ENCODE measurements at regions not wholly inside any gene's neighbourhood (a gene's known extent, or its start where the extent isn't known, plus 50 kb on each side); places are given as distances from the start of the nearest gene placed in this dataset.

GRCh38 chr15:36282821-36283220 lies 296.6 kb upstream of the CDIN1 start:
- H3K27me3 ChIP-seq (ENCODE audit: control insufficient read depth, low read length) = no peaks in the 10 kb centered on the region
- H3K36me3 ChIP-seq (ENCODE audit: control insufficient read depth, low read length) = no peaks in the 10 kb centered on the region
- no peaks in the 10 kb centered on the region for H3K9me2 ChIP-seq (replicated peaks; ENCODE audit: control insufficient read depth, low read length)
- no peak overlapping the region for H3K27ac ChIP-seq (ENCODE audit: low read depth, low read length)
- no peaks in the 10 kb centered on the region for H4K20me1 ChIP-seq (ENCODE audit: control insufficient read depth, insufficient read depth, low read depth, low read length)
- no peaks in the 10 kb centered on the region for H3K4me1 ChIP-seq (ENCODE audit: control insufficient read depth, low read length)
- H3K4me3 ChIP-seq (ENCODE audit: low read length) = no peak overlapping the region
- TF ChIP-seq EZH2phosphoT487 (IDR thresholded peaks at IDR 0.05; ENCODE audit: borderline replicate concordance, low read length) (no peak), CTCF (IDR thresholded peaks at IDR 0.05; ENCODE audit: low read depth, low read length, poor library complexity, severe bottlenecking) (no peak)
- no peak overlapping the region for H3K4me2 ChIP-seq (ENCODE audit: low read length)
- H3K9me3 ChIP-seq (ENCODE audit: control insufficient read depth, insufficient read depth, low read length) = peaks cover 5% of the 10 kb centered on the region; the same call in 1 of the 2 replicates
- no peaks in the 10 kb centered on the region for H3F3A ChIP-seq (ENCODE audit: control insufficient read depth, insufficient read depth)
- H3K79me2 ChIP-seq (ENCODE audit: control insufficient read depth, low read length) = no peaks in the 10 kb centered on the region

GRCh38 chr15:36284911-36285310 lies 294.5 kb upstream of the CDIN1 start:
- Histone ChIP-seq H3K79me2 (ENCODE audit: control insufficient read depth, low read length) (no peaks in the 10 kb centered on the region), H3K4me1 (ENCODE audit: control insufficient read depth, low read length) (no peaks in the 10 kb centered on the region), H4K20me1 (ENCODE audit: control insufficient read depth, insufficient read depth, low read depth, low read length) (no peaks in the 10 kb centered on the region), H3K27ac (ENCODE audit: low read depth, low read length) (no peak overlapping the region), H3K4me2 (ENCODE audit: low read length) (no peak overlapping the region), H3K27me3 (ENCODE audit: control insufficient read depth, low read length) (no peaks in the 10 kb centered on the region), H3K36me3 (ENCODE audit: control insufficient read depth, low read length) (no peaks in the 10 kb centered on the region), H3F3A (ENCODE audit: control insufficient read depth, insufficient read depth) (no peaks in the 10 kb centered on the region), H3K9me2 (replicated peaks; ENCODE audit: control insufficient read depth, low read length) (no peaks in the 10 kb centered on the region), H3K9me3 (ENCODE audit: control insufficient read depth, insufficient read depth, low read length) (no peaks in the 10 kb centered on the region), H3K4me3 (ENCODE audit: low read length) (no peak overlapping the region)
- TF ChIP-seq CTCF (IDR thresholded peaks at IDR 0.05; ENCODE audit: low read depth, low read length, poor library complexity, severe bottlenecking) (no peak), EZH2phosphoT487 (IDR thresholded peaks at IDR 0.05; ENCODE audit: borderline replicate concordance, low read length) (no peak)

GRCh38 chr15:36291501-36291900 lies 287.9 kb upstream of the CDIN1 start:
- no peaks in the 10 kb centered on the region for H4K20me1 ChIP-seq (ENCODE audit: control insufficient read depth, insufficient read depth, low read depth, low read length)
- H3K4me3 ChIP-seq (ENCODE audit: low read length) = no peak overlapping the region
- no peaks in the 10 kb centered on the region for H3K36me3 ChIP-seq (ENCODE audit: control insufficient read depth, low read length)
- no peaks in the 10 kb centered on the region for H3F3A ChIP-seq (ENCODE audit: control insufficient read depth, insufficient read depth)
- no peak overlapping the region for H3K4me2 ChIP-seq (ENCODE audit: low read length)
- H3K9me3 ChIP-seq (ENCODE audit: control insufficient read depth, insufficient read depth, low read length) = no peaks in the 10 kb centered on the region
- H3K4me1 ChIP-seq (ENCODE audit: control insufficient read depth, low read length) = no peaks in the 10 kb centered on the region
- H3K27me3 ChIP-seq (ENCODE audit: control insufficient read depth, low read length) = no peaks in the 10 kb centered on the region
- no peaks in the 10 kb centered on the region for H3K79me2 ChIP-seq (ENCODE audit: control insufficient read depth, low read length)
- no peak for TF ChIP-seq EZH2phosphoT487 (IDR thresholded peaks at IDR 0.05; ENCODE audit: borderline replicate concordance, low read length)
- no peak for TF ChIP-seq CTCF (IDR thresholded peaks at IDR 0.05; ENCODE audit: low read depth, low read length, poor library complexity, severe bottlenecking)
- H3K9me2 ChIP-seq (replicated peaks; ENCODE audit: control insufficient read depth, low read length) = no peaks in the 10 kb centered on the region
- H3K27ac ChIP-seq (ENCODE audit: low read depth, low read length) = no peak overlapping the region

- H3K27ac ChIP-seq (ENCODE audit: low read depth, low read length) = no peak overlapping the region
- TF ChIP-seq CTCF (IDR thresholded peaks at IDR 0.05; ENCODE audit: low read depth, low read length, poor library complexity, severe bottlenecking) (no peak), EZH2phosphoT487 (IDR thresholded peaks at IDR 0.05; ENCODE audit: borderline replicate concordance, low read length) (no peak)
- H3K27me3 ChIP-seq (ENCODE audit: control insufficient read depth, low read length) = no peaks in the 10 kb centered on the region
- H3F3A ChIP-seq (ENCODE audit: control insufficient read depth, insufficient read depth) = no peaks in the 10 kb centered on the region
- H3K79me2 ChIP-seq (ENCODE audit: control insufficient read depth, low read length) = no peaks in the 10 kb centered on the region
- no peak overlapping the region for H3K4me3 ChIP-seq (ENCODE audit: low read length)
- no peaks in the 10 kb centered on the region for H3K9me2 ChIP-seq (replicated peaks; ENCODE audit: control insufficient read depth, low read length)
- no peak overlapping the region for H3K4me2 ChIP-seq (ENCODE audit: low read length)
- H3K4me1 ChIP-seq (ENCODE audit: control insufficient read depth, low read length) = no peaks in the 10 kb centered on the region
- no peaks in the 10 kb centered on the region for H3K36me3 ChIP-seq (ENCODE audit: control insufficient read depth, low read length)
- H3K9me3 ChIP-seq (ENCODE audit: control insufficient read depth, insufficient read depth, low read length) = no peaks in the 10 kb centered on the region
- H4K20me1 ChIP-seq (ENCODE audit: control insufficient read depth, insufficient read depth, low read depth, low read length) = no peaks in the 10 kb centered on the region
Observed at GRCh38 chr15:36294359-36294758, 285.1 kb upstream of the CDIN1 start.
